ENCODE measurements at regions not wholly inside any gene's neighbourhood (a gene's known extent, or its start where the extent isn't known, plus 50 kb on each side); places are given as distances from the start of the nearest gene placed in this dataset.

DNA sequence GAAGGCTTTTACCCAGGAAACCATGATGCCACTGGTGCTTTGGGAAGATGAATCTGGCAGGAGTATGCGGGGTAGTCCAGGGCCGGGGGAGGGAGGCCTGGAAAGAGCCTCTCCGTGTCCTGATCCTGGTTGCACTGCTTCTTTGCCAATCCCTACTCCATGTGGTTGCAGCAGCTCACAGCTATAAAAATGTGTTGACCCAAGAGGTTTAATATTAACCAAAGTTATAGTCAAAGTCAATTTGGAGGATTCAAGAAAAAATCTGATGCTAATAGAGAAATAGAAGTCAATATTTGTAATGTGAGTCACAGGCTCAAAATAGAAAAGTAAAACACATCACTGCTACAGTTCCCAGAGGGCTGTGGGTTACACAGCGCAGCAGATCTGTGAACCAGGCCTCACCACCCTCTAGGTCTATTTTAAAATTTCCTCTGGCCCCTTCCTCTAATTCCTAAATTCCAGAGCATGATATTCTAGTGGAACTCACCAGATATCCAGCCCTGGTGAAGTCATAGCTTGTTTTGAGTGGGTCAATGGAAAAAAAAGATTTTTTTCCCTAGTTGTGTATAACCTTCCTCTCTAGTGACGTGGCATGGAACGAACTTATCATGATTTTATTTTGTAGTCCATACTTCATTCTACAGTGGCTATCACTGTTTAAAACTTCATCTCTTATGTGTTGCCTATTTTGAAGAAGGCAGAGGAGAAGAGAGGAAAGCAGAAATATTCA, 63.2 kb upstream of the BMP2 start (continued):
- TF ChIP-seq, protein P1, sequence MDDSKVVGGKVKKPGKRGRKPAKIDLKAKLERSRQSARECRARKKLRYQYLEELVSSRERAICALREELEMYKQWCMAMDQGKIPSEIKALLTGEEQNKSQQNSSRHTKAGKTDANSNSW (CRISPR knock-in tag; IDR thresholded peaks at IDR 0.05; ENCODE audit: borderline replicate concordance): no peak
- TF ChIP-seq, protein P2, sequence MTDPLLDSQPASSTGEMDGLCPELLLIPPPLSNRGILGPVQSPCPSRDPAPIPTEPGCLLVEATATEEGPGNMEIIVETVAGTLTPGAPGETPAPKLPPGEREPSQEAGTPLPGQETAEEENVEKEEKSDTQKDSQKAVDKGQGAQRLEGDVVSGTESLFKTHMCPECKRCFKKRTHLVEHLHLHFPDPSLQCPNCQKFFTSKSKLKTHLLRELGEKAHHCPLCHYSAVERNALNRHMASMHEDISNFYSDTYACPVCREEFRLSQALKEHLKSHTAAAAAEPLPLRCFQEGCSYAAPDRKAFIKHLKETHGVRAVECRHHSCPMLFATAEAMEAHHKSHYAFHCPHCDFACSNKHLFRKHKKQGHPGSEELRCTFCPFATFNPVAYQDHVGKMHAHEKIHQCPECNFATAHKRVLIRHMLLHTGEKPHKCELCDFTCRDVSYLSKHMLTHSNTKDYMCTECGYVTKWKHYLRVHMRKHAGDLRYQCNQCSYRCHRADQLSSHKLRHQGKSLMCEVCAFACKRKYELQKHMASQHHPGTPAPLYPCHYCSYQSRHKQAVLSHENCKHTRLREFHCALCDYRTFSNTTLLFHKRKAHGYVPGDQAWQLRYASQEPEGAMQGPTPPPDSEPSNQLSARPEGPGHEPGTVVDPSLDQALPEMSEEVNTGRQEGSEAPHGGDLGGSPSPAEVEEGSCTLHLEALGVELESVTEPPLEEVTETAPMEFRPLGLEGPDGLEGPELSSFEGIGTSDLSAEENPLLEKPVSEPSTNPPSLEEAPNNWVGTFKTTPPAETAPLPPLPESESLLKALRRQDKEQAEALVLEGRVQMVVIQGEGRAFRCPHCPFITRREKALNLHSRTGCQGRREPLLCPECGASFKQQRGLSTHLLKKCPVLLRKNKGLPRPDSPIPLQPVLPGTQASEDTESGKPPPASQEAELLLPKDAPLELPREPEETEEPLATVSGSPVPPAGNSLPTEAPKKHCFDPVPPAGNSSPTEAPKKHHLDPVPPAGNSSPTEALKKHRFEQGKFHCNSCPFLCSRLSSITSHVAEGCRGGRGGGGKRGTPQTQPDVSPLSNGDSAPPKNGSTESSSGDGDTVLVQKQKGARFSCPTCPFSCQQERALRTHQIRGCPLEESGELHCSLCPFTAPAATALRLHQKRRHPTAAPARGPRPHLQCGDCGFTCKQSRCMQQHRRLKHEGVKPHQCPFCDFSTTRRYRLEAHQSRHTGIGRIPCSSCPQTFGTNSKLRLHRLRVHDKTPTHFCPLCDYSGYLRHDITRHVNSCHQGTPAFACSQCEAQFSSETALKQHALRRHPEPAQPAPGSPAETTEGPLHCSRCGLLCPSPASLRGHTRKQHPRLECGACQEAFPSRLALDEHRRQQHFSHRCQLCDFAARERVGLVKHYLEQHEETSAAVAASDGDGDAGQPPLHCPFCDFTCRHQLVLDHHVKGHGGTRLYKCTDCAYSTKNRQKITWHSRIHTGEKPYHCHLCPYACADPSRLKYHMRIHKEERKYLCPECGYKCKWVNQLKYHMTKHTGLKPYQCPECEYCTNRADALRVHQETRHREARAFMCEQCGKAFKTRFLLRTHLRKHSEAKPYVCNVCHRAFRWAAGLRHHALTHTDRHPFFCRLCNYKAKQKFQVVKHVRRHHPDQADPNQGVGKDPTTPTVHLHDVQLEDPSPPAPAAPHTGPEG (CRISPR knock-in tag; IDR thresholded peaks at IDR 0.05): no peak
- TF ChIP-seq ZNF614 (CRISPR knock-in tag; IDR thresholded peaks at IDR 0.05; ENCODE audit: borderline replicate concordance) (peak; percentile 70; the same call in 1 of the 2 replicates), MATR3 (CRISPR knock-in tag; IDR thresholded peaks at IDR 0.05) (no peak), ZNF780A (CRISPR knock-in tag; IDR thresholded peaks at IDR 0.05) (no peak), KDM1A (CRISPR knock-in tag; IDR thresholded peaks at IDR 0.05) (no peak), ZMAT3 (CRISPR knock-in tag; conservative IDR thresholded peaks at IDR 0.05) (no peak), ZBTB7B (CRISPR knock-in tag; IDR thresholded peaks at IDR 0.05) (no peak), NKX3-1 (CRISPR knock-in tag; IDR thresholded peaks at IDR 0.05) (peak; percentile 43; the same call in 1 of the 2 replicates), MEIS2 (CRISPR knock-in tag; IDR thresholded peaks at IDR 0.05) (peak; percentile 37; the same call in 1 of the 2 replicates)
- TF ChIP-seq, protein P3, sequence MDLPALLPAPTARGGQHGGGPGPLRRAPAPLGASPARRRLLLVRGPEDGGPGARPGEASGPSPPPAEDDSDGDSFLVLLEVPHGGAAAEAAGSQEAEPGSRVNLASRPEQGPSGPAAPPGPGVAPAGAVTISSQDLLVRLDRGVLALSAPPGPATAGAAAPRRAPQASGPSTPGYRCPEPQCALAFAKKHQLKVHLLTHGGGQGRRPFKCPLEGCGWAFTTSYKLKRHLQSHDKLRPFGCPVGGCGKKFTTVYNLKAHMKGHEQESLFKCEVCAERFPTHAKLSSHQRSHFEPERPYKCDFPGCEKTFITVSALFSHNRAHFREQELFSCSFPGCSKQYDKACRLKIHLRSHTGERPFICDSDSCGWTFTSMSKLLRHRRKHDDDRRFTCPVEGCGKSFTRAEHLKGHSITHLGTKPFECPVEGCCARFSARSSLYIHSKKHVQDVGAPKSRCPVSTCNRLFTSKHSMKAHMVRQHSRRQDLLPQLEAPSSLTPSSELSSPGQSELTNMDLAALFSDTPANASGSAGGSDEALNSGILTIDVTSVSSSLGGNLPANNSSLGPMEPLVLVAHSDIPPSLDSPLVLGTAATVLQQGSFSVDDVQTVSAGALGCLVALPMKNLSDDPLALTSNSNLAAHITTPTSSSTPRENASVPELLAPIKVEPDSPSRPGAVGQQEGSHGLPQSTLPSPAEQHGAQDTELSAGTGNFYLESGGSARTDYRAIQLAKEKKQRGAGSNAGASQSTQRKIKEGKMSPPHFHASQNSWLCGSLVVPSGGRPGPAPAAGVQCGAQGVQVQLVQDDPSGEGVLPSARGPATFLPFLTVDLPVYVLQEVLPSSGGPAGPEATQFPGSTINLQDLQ (CRISPR knock-in tag; IDR thresholded peaks at IDR 0.05): no peak
- TF ChIP-seq, protein P4, sequence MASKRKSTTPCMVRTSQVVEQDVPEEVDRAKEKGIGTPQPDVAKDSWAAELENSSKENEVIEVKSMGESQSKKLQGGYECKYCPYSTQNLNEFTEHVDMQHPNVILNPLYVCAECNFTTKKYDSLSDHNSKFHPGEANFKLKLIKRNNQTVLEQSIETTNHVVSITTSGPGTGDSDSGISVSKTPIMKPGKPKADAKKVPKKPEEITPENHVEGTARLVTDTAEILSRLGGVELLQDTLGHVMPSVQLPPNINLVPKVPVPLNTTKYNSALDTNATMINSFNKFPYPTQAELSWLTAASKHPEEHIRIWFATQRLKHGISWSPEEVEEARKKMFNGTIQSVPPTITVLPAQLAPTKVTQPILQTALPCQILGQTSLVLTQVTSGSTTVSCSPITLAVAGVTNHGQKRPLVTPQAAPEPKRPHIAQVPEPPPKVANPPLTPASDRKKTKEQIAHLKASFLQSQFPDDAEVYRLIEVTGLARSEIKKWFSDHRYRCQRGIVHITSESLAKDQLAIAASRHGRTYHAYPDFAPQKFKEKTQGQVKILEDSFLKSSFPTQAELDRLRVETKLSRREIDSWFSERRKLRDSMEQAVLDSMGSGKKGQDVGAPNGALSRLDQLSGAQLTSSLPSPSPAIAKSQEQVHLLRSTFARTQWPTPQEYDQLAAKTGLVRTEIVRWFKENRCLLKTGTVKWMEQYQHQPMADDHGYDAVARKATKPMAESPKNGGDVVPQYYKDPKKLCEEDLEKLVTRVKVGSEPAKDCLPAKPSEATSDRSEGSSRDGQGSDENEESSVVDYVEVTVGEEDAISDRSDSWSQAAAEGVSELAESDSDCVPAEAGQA (IDR thresholded peaks at IDR 0.05; ENCODE audit: low read depth): no peak
- TF ChIP-seq, protein P4 (CRISPR knock-in tag; IDR thresholded peaks at IDR 0.05; ENCODE audit: borderline replicate concordance): 0 out of 2 replicates have a peak, but pooled peaks have one; percentile 27
- TF ChIP-seq, protein P5, sequence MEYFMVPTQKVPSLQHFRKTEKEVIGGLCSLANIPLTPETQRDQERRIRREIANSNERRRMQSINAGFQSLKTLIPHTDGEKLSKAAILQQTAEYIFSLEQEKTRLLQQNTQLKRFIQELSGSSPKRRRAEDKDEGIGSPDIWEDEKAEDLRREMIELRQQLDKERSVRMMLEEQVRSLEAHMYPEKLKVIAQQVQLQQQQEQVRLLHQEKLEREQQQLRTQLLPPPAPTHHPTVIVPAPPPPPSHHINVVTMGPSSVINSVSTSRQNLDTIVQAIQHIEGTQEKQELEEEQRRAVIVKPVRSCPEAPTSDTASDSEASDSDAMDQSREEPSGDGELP (IDR thresholded peaks at IDR 0.05; ENCODE audit: borderline replicate concordance, low read depth): no peak
